AG09319 (cell line): ENCODE measurements at regions not wholly inside any gene's neighbourhood (a gene's known extent, or its start where the extent isn't known, plus 50 kb on each side); places are given as distances from the start of the nearest gene placed in this dataset.

Source experiments
- DNase-seq: peaks from one replicate; pipeline ENCODE4 v3.0.0-alpha.2; 2010; ENCODE audit warnings: low read depth; ENCODE audit errors: extremely low read depth
- TF ChIP-seq, protein P1 (sequence below): IDR thresholded peaks from 2 replicates; pipeline ENCODE4 v1.5.1; 2011; ENCODE audit warnings: low read depth, mild to moderate bottlenecking, inconsistent platforms, low read length, moderate library complexity

DNA sequence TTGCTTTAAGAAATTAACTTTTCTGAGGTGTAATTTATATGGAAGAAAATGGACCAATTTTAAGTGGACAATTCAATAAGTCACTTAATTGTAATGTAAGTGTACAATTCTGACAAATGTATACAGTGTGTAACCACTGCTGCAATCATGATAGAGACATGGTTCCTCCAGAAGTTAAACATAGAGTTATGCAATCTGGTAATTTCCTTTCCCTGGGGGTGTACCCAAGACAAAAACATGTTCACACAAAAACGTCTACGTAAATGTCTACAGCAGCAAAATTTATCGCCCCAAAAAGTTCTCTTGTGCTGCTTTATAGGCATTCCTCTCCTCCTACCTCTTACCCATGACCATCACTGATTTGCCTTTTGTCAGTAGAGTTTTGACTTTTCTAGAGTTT is 141.5 kb downstream of the AQP4 start:
- DNase-seq: no peak
- TF ChIP-seq, protein P1, sequence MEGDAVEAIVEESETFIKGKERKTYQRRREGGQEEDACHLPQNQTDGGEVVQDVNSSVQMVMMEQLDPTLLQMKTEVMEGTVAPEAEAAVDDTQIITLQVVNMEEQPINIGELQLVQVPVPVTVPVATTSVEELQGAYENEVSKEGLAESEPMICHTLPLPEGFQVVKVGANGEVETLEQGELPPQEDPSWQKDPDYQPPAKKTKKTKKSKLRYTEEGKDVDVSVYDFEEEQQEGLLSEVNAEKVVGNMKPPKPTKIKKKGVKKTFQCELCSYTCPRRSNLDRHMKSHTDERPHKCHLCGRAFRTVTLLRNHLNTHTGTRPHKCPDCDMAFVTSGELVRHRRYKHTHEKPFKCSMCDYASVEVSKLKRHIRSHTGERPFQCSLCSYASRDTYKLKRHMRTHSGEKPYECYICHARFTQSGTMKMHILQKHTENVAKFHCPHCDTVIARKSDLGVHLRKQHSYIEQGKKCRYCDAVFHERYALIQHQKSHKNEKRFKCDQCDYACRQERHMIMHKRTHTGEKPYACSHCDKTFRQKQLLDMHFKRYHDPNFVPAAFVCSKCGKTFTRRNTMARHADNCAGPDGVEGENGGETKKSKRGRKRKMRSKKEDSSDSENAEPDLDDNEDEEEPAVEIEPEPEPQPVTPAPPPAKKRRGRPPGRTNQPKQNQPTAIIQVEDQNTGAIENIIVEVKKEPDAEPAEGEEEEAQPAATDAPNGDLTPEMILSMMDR: no peak

DNA sequence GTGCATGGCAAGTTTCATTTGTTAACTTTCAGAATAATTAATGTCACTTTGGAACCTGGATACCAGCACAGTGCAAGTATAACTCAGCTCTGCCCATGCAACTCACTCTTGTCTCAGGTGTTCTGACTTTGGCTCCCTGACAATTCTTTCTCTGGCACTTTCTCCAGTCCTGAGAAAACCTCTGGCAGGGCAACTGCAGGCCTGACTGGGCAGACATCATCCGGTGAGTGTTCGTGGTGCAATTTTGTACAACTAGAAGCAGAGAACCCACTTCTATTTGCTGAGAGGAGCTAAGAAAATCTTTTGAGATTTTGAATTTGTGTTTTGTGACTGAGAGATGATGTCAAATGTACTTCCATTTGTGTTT is 143.0 kb downstream of the AQP4 start:
- no peak for DNase-seq
- TF ChIP-seq, protein P1: no peak

DNA sequence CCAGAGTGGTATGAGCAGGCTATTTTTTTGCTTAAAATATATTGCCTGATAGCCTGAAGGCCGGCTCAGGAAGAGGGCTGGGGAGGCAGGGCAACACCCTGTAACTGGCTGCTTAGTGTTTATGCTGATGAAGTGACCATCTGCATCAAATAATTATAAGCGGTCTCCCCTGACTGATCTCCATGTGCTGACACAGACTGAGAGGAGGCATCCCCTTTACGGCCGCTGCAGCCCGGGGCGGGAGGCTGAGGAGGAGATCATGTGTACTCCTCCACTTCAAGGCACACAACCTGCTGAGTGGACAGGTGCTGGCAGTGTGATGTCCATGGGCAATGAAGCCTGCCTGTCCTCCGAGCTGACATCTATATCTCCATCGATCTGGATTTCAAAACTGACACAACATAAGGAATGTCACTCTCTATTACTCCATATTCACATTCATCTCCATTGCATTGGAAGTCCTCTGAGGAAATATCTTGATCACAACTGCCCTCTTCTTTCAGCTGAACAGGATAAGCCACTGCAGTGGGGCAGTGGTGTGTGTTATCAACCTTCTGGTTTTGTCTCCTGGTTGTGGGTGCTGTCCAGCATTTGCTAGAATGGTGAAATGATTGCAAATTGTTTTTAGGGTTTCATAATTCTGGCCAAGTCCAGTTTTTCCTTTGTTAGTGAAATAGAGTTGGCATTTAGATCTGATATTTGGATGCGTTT is 143.5 kb downstream of the AQP4 start:
- no peak for DNase-seq
- TF ChIP-seq, protein P1: no peak

DNA sequence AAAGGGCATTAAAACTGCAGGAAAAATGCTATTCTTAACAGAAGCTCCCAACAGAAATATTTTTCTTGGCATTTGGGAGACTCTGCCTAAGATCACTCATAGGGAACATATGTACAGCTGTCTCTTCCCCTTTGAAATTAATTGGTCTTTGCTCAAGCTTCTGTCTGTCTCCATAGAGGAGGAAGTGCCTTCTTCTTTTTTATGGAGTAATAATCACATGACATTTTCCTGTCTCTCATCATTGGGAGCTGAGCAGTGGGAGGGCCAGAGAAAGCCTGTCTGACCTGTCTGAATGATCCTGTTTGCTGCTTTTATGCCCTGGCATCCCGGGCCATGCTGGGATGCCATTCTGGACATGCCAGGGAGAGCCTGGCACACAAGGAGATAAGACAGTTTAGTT is 145.6 kb downstream of the AQP4 start:
- TF ChIP-seq, protein P1: no peak
- DNase-seq: no peak

DNA sequence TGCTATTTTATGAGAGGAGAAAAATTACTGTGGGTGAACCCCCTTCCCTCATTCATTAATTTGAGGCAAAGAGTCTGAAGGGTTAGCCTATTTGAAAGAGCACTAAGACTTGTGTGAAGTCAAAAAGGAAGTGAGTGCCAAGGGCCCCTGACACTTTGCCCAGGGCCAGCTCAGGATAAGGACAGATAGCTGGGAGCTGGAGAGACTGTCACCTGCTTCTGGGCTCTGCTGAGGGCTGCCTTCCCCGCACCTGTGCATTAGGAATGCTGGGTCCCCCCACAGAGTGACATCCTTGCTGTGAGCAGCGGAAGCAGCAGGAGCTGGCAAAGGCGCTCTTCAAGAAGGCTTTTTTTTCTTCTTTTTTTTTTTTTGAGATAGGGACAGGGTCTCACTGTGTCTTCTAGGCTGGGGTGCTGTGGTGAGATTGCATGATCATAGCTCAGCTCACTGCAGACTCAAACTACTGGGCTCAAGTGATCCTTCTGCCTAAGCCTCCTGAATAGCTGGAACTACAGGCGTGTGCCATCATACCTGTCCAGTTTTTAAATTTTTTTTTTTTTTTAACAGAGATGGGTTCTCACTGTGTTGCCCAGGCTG is 148.3 kb downstream of the AQP4 start:
- no peak for DNase-seq
- TF ChIP-seq, protein P1: no peak

DNA sequence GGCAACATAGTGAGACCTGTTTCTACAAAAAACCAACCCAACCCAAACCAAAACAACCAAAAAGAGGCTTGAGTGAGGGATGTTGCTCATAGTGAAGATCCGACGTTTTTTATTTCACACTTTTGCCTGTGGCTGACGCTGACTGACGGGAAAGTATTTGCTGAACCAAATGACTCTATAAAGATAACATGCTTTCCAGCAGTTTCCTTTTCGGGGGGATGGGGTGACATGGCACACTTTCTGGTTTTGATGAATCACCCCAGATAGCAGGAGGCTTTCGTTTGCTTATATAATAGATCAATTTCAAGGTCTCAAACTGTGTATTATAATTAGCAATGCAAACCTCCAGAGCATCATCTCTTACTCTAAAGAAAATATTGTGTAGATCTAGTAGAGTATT is 150.8 kb downstream of the AQP4 start:
- TF ChIP-seq, protein P1: no peak
- DNase-seq: no peak

DNA sequence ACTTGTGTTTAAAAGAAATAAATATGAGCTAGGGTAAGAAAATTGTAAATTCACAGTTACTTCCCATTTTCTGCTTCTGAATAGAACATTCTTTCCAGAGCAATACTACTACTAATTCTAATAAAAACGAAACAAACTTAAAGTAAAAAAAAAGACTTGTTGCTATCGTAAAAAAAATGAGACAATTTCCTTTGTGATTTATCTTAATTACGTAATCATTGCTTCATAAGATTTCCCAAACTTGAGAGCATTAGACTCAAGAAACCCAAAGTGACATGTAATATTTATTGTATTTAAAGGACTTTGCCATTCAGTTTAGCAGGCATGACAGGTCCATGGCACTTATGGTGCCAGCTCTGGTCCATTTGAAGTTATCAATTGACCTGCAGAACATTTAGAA is 153.8 kb downstream of the AQP4 start:
- no peak for DNase-seq

More for the DNA sequence above, 153.8 kb downstream of the AQP4 start:
- TF ChIP-seq, protein P1: no peak
